GM21529 (cell line): ENCODE measurements at regions not wholly inside any gene's neighbourhood (a gene's known extent, or its start where the extent isn't known, plus 50 kb on each side); places are given as distances from the start of the nearest gene placed in this dataset.

ENCODE experiments used
- ATAC-seq: cut with Tn5 transposase; IDR thresholded peaks from one replicate; pipeline ENCODE4 v1.9.1; 2021; ENCODE audit not compliant: unreplicated experiment

DNA sequence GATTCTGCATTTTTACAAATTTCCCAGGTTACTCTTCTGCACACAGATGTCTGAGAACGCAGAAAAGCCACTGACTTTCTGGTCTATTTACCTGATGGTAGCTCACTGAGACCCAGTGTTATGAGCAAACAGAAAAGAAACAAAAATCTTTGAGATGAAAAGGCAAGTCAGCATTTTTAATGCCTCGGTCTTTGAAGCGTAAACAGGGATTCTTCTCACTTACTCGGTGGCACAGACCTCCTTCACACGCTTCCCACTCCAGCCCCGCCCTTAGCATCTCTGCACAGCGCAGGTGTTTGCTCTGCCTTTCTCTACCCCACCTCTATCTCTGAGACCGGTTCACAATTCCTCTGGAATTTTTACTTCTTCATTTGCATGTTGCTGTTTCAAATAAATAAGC, 195.0 kb upstream of the IRX1 start:
- no peak for ATAC-seq

DNA sequence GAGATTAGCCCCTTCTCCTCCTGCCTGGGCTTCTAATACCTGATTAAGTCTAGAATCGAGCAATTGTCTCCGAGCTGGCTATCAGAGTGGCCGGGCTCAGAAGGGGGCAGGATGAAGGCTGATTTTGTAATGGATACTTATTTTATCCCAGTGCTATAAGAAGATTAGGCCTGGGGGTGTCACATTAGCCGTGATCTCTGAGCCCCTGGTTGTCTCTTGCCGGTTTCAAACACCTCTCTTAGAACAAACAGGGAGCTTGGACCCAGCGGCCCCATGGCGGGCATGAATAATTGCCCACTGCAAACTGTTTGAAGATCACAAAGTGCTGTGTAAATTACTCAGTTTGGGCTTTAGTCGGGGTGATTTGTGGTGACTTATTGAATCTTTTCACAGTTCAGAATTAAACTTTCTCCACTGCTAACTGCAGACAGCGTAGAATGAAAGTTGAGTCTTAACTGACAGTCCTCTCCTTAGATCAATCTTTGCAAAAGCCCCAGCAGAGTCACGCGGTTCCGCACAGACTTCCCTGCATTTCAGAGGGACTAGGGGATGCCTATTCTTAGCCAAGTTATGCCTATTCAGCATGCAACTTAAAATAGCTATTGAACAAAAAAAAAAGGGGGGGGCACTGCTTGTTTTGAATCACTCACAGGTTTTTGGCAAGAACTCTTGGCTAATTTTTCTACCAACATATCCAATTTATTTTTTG, 200.6 kb upstream of the IRX1 start:
- no peak for ATAC-seq

DNA sequence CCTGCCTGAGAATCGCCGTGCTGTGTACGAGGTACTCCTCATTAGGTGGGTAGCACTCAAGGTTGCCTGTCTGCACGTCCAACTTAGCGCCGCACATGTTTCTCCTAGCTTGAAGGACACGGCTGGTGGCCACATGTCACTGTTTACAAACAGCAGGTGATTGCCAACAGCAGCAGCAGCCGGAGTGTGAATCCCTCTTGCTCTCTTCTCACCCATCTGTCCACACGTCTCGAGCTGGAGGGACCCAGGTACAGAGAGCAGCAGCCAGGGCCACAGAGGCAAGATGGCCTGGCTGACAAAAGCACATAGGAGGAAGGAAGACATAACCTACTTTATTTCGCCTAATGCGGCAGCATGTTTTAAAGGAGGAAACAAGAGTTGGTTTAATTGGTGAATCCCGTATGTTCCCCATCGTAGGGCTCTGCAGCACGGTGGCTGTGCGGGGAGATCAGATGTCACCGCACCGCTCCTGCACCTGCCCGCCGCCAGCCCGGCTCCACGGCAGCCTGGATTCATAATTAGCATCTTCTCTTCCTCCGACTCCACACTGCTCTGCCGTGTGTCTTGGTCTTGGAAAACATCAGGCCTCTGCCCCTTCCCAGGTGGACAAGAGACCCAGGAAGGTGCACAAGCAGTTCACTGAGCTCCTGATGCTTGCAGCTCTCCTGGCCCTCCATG, 201.6 kb upstream of the IRX1 start:
- no peak for ATAC-seq

DNA sequence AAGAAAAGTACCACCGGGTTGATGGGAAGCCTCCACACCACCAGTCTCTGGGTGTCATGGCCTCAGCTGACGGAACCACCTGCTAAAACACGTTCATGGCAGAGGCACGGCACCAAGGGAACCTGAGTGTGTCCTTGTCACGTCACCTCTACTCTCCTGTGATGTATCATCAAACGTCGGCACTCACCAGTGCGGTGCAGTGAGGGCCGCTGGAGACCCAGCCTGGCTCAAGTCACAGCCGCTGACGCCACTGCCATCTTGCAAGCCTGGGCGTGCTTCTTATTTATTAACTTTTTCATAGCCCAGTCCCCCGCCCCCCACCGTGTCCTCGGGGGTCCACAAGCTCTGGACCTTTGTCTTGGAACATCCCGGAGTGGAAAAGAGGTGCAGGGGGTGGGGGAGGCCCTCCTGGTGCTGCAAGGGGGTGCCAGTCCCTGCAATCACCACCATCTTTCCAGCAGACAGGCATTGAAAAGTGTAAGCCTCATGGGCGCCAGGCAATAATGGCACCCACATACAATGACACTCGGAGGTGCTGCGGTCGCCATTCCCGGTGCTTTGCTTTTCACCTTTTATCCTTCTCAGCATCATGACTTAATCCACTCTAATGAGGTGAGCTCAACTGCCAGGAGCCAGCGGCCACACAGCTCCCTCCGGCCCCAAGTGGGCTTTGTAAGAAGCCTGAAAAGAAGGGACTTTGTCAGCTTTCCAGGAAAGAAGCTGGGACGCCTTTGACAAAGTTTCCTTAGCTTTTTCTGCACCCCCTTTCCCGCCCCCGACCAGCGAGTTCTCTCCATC, 202.3 kb upstream of the IRX1 start:
- ATAC-seq = no peak

DNA sequence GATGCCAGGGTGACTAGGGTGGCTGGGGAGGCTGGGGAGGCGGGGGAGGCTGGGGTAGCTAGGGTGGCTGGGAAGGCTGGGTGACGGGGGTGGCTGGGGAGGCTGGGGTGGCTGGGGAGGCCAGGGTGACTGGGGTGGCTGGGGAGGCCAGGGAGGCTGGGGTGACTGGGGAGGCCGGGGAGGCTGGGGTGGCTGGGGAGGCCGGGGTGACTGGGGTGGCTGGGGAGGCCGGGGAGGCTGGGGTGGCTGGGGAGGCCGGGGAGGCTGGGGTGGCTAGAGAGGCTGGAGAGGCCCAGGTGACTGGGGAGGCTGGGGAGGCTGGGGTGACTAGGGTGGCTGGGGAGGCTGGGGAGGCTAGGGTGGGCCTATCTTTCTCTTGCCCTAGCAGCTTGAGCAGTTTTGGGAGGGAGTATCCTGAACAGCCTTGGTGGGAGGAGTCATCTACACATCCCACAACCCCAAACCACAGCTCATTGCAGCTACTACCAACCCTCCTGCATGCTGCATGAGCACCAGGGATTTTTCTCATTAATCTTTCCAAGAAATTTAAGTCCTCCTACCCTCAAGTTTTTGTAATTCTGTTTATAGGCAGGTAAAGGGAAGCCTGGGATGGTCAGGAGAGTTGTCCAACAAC, 203.2 kb upstream of the IRX1 start:
- no peak for ATAC-seq

DNA sequence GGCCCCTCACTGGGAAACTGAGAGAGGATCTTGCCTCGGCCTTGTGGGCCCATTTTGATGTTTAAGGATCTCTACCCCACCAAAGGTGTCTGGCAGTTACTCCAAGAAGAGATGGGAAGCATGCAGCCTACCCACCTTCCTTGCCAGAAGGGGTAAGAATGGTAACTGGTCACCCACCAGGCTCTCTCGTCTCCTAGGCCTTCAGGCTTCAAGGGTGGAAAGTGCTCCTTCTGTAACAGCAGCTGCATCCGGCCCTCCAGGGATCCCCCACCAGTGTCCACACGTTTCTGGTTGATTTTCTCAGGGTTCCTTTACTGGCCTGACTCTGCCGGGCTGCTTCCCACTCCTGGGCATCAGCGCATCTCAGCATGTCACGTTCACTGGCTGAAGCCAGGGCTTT, 204.4 kb upstream of the IRX1 start:
- ATAC-seq = no peak

DNA sequence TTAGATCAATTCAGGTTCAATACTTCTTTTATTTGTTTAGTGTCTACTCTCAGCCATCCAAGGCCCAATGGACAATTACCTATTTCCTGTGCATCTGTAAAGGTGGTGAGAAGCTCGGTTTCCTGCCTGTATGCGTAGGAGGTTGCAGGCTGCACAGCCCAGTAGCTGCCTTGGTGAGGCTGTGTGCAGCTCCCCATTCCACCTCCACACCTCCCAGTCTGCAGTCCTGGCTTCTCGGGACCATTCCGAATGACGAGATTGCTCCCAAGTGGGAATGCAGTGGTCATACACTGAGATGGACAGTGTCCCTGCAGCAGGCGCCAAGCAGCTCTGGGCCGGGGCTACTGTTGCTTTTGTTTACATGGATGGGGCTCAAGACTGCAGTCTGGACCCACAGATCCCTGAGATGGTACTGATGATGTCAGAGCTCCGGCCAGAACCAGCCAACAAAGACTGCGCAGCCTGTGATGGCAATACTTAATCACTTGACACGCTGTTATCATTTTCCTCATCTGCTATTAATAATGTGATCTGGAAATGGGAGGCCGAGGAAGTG, 206.1 kb upstream of the IRX1 start:
- ATAC-seq = no peak

DNA sequence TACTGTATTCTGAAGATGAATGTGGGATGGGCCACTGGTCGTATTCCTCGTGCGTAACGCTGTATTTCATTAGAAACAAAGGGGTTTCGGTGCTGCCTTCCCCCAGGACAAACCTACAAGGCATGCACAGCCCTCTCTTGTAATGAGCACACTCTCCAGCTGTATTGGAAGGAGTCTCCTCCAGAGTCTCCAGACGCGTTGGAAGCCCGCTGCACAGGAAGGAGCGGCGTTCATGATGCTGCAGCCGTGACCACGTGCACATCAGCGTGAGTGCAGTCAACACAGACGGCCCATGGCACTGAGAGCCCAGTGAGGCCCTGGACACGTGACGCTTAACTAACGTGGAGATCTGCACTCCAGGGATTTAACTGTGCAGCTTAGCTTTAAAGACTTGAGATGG, 209.0 kb upstream of the IRX1 start:
- ATAC-seq = no peak

DNA sequence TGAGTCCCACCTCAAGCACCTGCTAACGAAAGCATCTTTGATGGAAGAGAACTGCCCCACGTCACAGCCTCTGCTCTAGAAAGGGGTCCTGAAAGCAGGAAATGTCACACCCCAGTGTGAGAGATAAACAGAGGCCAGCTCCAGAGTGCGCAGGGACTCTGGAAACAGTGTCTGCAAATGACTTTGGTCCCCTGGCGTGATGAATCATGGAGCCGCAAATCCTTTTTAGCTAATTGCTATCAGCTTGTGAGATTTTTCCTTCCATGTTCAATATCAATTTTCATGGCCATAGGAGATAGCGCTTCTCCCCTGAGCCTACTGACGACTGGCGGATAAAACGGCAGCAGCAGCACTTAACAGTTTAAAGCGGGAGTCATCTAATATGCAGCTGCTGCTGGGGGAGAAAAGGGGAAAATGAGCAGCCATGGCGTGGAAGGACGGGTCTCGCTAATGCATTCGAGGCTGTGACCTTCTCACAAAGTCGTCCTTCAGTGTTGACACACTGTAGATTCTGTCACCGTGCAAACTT, 209.6 kb upstream of the IRX1 start:
- no peak for ATAC-seq

DNA sequence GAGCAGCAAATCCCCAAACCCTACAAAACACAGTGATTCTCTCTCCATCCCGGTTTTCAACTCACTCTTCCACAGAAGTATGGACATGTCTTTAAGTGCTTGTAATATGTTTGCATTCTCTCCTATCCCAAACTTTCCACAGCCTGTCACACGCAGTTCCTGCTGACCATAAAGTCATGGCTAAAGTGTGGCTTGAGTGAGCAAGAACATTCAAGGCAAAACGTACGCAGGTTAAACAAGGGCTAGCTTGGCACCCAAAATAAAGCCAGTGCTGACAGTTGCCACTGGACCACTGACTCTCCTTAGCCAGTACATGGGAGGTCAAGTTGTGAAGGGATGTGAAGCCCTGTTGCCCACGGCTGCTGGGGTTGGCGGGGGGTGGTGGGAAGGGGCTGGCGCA, 211.1 kb upstream of the IRX1 start:
- no peak for ATAC-seq

DNA sequence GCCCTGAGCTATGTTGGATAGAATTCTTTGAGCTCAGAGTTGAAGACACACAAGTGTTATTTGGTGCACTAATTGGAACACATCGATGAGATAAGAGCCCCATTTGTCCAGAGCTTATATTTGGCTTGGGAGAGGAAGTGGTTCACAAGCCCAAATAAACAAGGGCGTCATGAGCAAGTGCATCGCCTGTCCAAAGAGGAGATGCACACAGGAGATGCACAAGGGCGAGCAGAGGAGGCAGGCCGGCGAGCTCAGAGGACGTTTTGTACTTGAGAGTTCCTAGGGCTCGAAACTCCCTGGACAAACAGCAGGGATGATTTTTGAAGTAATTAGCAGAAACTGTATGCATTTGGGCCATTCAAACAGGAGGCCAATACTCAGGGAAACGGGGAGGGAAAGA, 212.8 kb upstream of the IRX1 start:
- ATAC-seq = no peak

DNA sequence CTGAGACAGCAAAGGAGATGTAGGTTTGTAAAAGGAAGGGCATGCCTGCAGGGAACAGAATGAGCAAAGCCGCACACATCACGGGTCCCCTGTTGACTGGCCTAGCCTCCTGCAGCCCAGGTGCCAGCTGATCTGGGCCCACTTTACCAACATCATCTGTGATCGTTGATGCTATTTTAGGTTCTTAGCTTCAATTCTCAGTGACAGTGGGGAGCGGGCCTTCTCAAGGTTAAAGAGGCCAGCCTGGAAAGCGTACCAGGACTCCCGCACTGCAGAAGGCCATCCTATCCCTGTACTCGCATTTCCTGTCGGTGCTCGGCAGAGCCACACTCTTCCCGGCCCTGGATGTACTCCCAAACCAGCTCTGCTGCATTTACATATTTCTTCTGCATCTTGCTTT, 213.5 kb upstream of the IRX1 start:
- no peak for ATAC-seq

DNA sequence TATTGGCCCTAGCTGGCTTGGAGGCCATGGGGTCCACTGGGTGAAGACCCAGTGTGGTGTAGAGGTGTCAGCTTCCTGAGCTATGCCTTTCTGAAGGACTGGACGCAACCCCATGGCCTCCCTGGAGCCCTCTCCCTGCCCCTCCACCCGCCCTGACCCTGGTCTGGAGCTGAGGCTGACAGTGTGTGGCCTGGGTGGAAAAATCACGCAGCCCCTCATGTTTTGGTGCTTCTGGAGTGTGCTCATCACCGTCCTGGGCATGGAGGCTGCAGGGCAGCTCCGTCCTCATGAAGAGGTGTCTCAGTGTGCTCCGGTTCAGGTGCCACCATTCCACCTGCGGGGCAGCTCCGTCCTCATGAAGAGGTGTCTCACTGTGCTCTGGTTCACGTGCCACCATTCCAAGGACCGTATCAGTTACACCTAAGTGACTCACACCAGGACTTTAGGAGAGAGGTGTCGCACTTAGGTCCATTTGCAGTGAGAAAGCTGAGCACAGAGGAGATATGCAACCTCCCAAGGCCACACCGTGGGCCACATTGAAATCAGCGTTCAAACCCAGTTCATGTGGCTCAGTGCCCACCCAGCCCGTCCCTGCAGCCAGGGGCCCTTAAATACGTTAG, 214.3 kb upstream of the IRX1 start:
- ATAC-seq = no peak

DNA sequence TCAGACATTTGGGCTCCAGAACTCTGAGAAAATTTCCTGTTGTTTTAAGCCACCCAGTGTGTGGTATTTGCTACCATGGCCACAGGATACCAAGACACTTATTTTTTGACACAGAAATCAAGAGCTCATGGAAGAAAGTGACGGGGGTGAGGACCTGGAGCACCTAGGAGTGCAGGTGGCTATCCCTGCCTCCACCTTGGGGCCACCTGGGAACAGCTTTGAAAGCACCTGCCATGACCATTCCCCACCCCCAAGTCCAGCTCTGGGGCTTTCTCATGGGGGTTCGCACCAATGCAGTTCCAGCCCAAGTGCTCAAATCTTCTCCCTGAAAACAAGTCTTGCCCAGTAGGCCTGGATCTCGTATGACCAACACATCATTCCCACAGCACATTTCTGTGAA, 214.9 kb upstream of the IRX1 start:
- ATAC-seq = no peak

DNA sequence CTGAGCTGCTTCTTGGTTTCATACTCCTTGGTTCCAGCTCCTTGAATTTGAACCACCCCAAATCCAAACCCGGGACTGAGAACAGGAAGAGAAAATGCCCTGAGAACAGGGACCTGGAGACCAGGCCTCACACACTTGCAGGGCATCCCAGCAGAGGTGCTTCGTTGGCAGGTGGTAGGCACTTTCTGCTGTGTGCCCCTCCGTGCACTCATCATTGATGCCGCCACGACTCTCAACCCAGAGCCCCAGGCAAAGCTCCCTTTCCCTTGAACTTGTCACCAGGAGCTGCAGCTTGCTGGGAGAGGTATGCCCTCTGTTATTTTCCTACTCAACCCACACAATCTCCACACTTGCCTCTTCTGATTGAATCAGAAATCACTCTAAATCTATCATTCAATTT, 217.8 kb upstream of the IRX1 start:
- no peak for ATAC-seq

DNA sequence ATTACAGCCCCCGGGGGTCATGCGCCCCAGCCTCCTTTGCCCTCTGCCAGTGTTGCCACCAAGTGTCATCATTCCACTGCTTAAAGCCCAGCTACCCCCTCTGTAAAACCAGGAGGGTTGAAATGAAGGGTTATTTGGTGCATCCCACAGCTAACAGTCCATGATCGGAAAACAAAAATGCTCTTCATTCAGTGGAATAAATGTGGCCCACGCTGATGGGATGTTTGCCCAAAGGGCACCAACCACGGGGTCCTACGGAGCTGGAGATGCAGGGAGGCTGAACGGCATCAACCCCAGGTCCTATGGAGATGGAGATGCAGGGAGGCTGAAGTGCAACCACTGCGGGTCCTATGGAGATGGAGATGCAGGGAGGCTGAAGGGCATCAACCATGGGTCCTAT, 218.5 kb upstream of the IRX1 start:
- ATAC-seq = no peak

DNA sequence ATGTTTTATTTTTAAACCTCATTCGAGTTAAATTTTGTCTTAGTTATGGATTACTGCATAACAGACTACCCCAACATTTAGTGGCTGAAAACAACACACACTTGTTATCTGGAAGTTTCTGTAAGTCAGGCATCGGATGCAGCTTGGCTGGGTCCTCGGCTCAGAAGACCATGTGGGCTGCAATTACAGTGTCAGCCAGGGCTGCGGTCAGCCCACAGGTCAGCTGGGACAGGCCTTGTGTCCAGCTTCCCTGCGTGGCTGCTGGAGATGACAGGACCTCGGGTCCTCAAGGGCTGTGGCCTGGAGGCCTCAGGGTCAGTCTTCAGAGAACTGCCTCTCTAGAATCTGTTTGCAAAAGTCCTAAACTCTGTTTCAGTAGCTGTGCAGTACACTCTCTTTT, 219.0 kb upstream of the IRX1 start:
- no peak for ATAC-seq

DNA sequence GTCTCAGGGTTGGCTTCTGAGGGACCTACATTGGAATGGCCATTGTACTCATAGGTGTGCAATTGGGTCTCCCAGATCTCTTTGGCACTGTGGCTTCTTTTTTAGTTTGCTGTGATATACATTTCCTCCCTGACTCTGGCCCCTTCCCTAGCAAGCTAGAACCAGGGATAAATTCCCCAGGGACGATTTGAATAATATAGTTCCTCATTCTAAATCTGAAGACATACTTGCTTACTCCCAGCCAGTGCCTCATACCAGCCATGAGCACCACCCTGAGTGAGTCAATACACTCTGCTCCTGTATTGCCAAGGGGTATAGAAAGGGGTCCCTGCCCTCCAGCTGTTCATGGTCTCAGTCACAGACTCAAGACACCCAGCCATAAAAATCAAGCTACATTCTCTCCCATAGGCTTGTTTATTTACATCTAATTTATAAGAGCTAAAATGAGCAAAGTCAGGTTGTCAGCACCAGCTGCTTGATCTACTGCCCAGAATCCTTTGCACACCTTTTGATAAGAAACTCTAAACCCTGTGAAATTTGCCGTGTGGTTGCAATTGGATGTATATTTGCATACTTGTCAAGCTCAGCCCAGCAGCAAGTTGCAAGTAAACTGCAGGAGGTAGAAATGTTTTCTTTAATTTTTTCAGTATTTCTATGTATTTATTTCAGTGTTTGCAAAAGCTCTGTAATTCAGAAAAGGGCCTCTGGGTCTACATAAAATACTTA, 219.9 kb upstream of the IRX1 start:
- no peak for ATAC-seq

DNA sequence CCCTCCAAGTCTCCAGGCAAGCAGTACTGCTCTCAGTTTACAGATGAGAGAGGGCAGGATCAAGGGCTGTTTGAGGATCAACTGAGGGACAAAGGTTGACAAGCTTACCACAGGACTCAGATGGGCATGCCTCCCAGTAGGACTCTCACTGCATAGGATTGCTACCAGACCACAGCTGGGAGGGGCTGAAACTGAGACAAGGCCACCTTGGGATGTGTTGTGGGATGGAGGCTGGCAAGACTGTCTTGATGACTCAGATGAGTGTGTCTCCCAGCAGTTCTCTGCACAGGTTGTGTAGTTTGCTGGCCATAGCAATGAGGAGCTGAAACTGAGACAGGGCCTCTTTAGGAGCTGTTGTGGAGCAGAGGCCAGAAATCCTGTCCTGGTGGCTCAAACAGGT, 222.2 kb upstream of the IRX1 start:
- ATAC-seq = no peak

DNA sequence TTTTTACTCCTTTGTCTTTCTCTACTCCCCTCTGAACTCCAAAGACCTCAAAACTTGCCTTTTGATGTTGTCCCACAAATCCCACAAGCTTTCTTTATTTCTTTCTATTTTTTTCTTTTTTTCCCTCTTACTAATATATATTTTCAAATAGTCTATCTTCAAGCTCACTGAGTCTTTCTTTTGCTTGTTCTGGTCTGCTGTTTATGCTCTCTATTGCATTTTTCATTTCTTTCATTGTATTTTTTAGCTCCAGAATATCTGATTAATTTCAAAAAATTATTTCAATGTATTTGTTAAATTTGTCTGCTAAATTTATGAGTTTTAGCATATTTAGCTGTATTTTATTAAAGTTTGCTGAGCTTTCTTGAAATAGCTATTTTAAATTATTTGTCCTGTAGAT, 223.3 kb upstream of the IRX1 start:
- no peak for ATAC-seq
